Forelimb muscle (tissue), 1 donor: ENCODE measurements at regions not wholly inside any gene's neighbourhood (a gene's known extent, or its start where the extent isn't known, plus 50 kb on each side); places are given as distances from the start of the nearest gene placed in this dataset.
A peak's percentile ranks its signal among the peaks of the same experiment; 100 is the strongest.

Source experiments
- DNase-seq: peaks from one replicate; pipeline ENCODE4 v3.0.0-alpha.2; 2013; ENCODE audit warnings: low read depth

GRCh38 chr3:144229330-144229729 lies 257.7 kb downstream of the DIPK2A start:
- DNase-seq: no peak

DNA sequence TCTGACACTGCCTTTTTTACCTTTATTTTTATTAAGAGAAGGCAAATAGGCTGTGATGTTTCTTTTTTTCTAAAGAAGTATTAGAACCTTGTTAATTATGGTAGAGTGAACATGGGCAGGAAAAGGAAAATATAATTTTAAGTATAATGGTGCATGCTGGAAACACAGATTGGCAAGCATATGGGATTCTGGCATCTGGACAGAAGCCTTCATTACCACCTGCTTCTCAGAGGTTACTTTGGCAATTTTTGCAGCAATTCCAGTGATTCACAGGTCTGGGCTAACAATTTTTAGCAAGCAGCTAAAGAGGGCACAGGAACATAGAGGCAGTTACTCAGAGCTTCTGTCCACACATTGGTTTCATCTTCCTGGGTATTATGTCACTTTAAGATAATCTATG lies 258.3 kb downstream of the DIPK2A start:
- no peak for DNase-seq

- no peak for DNase-seq
Observed at GRCh38 chr3:144235489-144235888, 263.9 kb downstream of the DIPK2A start.

GRCh38 chr3:144237351-144237750 lies 265.7 kb downstream of the DIPK2A start:
- DNase-seq: no peak

GRCh38 chr3:144241404-144241803 lies 269.8 kb downstream of the DIPK2A start:
- DNase-seq: peak; percentile 77

- no peak for DNase-seq
Observed at GRCh38 chr3:144242747-144243146, 271.1 kb downstream of the DIPK2A start.

DNA sequence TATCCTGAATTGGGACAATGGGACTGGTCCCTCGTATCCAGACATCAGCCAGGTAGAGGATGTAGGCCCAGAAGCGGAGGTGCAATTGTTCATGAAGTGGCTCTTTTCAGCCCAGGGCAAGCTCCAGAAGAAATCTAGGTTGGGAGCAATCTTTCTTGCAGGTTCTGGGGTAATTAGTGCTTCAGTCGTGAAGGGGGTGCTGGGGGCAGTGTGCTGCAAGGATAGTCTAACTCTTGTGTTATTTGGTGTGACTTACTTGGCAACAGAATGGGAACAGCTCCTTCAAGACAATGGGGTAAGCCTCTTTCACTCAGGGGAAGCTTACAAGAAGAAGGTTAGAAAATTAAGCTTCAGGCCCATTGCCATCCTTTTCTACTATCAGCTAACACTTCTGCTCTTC lies 273.0 kb downstream of the DIPK2A start:
- no peak for DNase-seq

GRCh38 chr3:144252896-144253295 lies 281.3 kb downstream of the DIPK2A start:
- DNase-seq: no peak

DNA sequence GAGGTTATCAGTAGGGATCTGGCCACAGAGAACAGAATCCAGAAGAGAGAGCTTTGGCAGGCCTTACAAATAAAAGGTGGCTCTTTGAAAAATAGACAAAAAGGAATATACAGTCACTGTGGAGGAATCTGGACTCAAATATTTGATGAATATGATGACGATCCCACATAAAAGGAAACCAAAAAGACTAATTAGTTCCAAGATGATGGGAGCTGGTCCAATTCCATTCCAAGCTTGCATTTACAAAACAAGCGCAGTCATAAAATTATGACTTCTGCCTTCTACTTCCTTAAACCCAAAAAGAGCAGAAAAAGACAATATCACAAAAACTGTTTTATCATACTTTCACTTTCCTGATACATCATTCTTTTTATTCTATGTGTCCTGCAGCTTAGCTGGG lies 285.8 kb downstream of the DIPK2A start:
- no peak for DNase-seq

GRCh38 chr3:144259267-144259666 lies 287.6 kb downstream of the DIPK2A start:
- no peak for DNase-seq

DNA sequence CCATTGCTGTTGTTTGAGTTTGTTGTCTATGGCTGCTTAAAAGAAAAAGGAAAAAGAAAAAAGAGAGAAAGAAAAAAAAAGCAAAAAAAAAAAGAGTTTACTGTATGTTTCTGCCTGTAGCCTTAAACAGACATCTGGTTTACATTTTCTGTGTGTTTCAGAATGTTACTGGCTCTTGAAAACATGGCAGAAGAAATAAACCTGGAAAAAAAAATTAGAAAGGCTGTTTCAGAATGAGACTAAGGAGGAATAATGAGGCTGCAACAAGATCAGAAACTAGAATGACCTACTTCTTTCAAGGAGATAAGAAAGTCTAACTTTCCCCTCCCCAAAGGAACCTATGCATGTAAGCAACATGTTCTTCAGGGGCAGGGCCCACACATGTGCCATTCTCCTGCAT lies 292.1 kb downstream of the DIPK2A start:
- no peak for DNase-seq

- no peak for DNase-seq
Observed at GRCh38 chr3:144264350-144264749, 292.7 kb downstream of the DIPK2A start.

GRCh38 chr3:144264794-144265193 lies 293.2 kb downstream of the DIPK2A start:
- DNase-seq: no peak

GRCh38 chr3:144265542-144266100 lies 294.0 kb downstream of the DIPK2A start:
- peak; percentile 71 for DNase-seq

- DNase-seq: no peak
Observed at GRCh38 chr3:144270100-144270499, 298.5 kb downstream of the DIPK2A start.

- DNase-seq: no peak
Observed at GRCh38 chr3:144272680-144273079, 301.1 kb downstream of the DIPK2A start.

GRCh38 chr3:144273601-144274000 lies 302.0 kb downstream of the DIPK2A start:
- DNase-seq: no peak

DNA sequence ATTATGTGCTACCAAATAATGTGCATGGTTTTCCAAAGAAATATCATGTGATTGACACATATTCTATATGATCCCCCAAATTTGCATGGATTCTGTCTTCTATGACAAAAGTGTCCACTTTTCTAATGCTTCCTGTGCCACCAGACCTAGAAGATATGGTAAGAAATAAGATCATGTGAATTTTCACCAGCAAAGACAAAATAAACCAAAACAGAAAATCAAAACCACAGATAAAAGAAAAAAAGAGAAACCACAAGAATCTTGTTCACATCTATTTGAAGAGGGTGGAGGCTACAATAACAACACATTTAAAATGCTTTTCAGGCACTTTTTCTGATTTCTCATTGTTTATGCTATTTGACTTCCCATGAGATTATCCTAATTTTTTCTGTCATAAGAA lies 303.4 kb downstream of the DIPK2A start:
- no peak for DNase-seq

GRCh38 chr3:144282313-144282712 lies 310.7 kb downstream of the DIPK2A start:
- no peak for DNase-seq

- DNase-seq: no peak
Observed at GRCh38 chr3:144286235-144286910, 314.8 kb downstream of the DIPK2A start.

DNA sequence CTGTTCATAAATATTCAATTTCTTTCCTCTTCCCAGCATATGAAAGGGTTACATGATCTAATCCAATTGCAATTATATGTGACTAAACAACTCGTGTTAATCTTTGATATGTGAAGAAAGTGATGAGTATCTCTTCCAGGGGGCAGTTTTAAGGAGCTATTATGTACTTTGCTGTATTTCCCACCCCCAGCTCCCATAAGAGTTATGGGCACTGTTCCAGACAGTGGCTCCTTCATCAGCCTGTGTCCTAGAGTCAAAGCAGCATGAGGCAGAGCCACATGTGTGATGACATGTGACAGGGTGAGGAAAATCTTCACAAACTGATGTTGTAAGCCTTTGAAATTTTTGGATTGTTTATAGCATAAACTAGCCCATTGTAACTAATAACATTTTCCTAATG lies 315.4 kb downstream of the DIPK2A start:
- DNase-seq: no peak

DNA sequence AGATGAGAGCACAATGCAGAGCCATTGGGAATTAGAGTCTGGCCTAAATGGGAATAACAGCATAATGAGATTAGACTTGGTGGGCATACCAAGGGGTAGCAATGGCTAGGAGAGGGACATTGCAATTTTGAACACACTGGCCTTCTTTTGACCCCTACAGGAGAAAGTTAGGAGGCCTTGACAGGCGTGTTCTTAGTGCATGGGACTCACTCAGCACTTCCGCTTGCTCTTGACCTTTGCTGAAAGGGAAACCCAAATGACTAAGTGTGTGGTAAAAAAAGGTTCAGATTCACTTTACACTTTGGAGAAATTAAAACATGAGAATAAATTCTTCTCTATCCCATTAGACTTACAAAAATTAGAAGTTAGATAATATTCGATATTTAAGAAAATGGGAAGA lies 317.4 kb downstream of the DIPK2A start:
- DNase-seq: no peak

GRCh38 chr3:144294659-144295538 lies 323.3 kb downstream of the DIPK2A start:
- DNase-seq: no peak
